SK-N-SH (cell line): ENCODE measurements at regions not wholly inside any gene's neighbourhood (a gene's known extent, or its start where the extent isn't known, plus 50 kb on each side); places are given as distances from the start of the nearest gene placed in this dataset.

Source experiments
- CHD2 ChIP-seq: fragments of 150-350 bp; IDR thresholded peaks from 2 replicates; pipeline ENCODE4 v1.6.1; 2018; ENCODE audit warnings: low read length; ENCODE audit not compliant: partially characterized antibody
- FOXJ3 ChIP-seq: sonication (generic); formaldehyde crosslinking; IDR thresholded peaks from 2 replicates; pipeline ENCODE4 v1.5.1; 2020; ENCODE audit warnings: mild to moderate bottlenecking, missing genetic modification reagents
- FOXM1 ChIP-seq: IDR thresholded peaks from 2 replicates; pipeline ENCODE4 v1.4.0; 2012; ENCODE audit warnings: low read depth, mild to moderate bottlenecking
- GABPA ChIP-seq: IDR thresholded peaks from 2 replicates; pipeline ENCODE4 v1.4.0; 2012; ENCODE audit warnings: low read depth, mild to moderate bottlenecking
- JUND ChIP-seq: IDR thresholded peaks from 2 replicates; pipeline ENCODE4 v1.4.0; 2012
- MEF2A ChIP-seq: IDR thresholded peaks from 2 replicates; pipeline ENCODE4 v1.4.0; 2012; ENCODE audit warnings: low read depth, borderline replicate concordance
- NFIC ChIP-seq: IDR thresholded peaks from 2 replicates; pipeline ENCODE4 v1.4.0; 2012; ENCODE audit warnings: borderline replicate concordance
- POLR2AphosphoS5 ChIP-seq: IDR thresholded peaks from 2 replicates; pipeline ENCODE4 v1.6.1; 2012; ENCODE audit warnings: low read depth, low read length
- RAD21 ChIP-seq: IDR thresholded peaks from 2 replicates; pipeline ENCODE4 v1.6.1; 2012; ENCODE audit warnings: mild to moderate bottlenecking, low read length
- SMC3 ChIP-seq: IDR thresholded peaks from 2 replicates; pipeline ENCODE4 v1.6.1; 2012; ENCODE audit warnings: low read depth, low read length, improper control_type of control experiment
- TAF1 ChIP-seq: IDR thresholded peaks from 2 replicates; pipeline ENCODE4 v1.6.1; 2012; ENCODE audit warnings: low read depth, mild to moderate bottlenecking, low read length, moderate library complexity, borderline replicate concordance
- TEAD4 ChIP-seq: IDR thresholded peaks from 2 replicates; pipeline ENCODE4 v1.4.0; 2012; ENCODE audit warnings: mild to moderate bottlenecking, borderline replicate concordance; ENCODE audit not compliant: insufficient read depth
- TF ChIP-seq, protein P1 (sequence below): fragments of 200-600 bp; sonication (generic); IDR thresholded peaks from 2 replicates; pipeline ENCODE4 v1.6.1; 2017; ENCODE audit warnings: antibody characterized with exemption, mild to moderate bottlenecking, moderate library complexity
- TF ChIP-seq, protein P2 (sequence below): IDR thresholded peaks from 2 replicates; pipeline ENCODE4 v1.4.0; 2012; ENCODE audit warnings: low read depth

DNA sequence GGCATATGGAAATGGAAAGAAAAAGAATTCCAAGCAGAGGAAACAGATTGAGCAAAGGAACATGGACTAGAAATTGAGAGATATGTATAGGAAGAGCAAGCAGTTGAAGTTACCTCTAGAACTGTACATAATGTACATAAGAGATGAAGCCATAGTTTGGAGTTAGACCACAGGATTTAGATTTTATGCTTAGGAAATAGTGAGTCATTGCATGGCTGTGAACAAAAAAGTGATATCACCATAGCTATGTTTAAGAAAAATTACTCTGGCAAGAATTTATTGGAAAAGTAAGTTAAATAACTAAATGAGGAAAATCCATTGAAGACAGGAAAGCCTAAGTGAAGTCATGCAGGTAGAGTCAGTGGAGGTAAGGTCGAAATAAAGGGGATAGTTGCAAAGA, 99.4 kb upstream of the GALNT5 start:
- TF ChIP-seq, protein P1, sequence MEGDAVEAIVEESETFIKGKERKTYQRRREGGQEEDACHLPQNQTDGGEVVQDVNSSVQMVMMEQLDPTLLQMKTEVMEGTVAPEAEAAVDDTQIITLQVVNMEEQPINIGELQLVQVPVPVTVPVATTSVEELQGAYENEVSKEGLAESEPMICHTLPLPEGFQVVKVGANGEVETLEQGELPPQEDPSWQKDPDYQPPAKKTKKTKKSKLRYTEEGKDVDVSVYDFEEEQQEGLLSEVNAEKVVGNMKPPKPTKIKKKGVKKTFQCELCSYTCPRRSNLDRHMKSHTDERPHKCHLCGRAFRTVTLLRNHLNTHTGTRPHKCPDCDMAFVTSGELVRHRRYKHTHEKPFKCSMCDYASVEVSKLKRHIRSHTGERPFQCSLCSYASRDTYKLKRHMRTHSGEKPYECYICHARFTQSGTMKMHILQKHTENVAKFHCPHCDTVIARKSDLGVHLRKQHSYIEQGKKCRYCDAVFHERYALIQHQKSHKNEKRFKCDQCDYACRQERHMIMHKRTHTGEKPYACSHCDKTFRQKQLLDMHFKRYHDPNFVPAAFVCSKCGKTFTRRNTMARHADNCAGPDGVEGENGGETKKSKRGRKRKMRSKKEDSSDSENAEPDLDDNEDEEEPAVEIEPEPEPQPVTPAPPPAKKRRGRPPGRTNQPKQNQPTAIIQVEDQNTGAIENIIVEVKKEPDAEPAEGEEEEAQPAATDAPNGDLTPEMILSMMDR = no peak
- no peak for TF ChIP-seq MEF2A
- no peak for TF ChIP-seq SMC3
- TF ChIP-seq TEAD4 = no peak
- TF ChIP-seq, protein P2, sequence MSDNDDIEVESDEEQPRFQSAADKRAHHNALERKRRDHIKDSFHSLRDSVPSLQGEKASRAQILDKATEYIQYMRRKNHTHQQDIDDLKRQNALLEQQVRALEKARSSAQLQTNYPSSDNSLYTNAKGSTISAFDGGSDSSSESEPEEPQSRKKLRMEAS = no peak
- no peak for TF ChIP-seq JUND
- no peak for TF ChIP-seq TAF1
- TF ChIP-seq NFIC = no peak
- TF ChIP-seq POLR2AphosphoS5 = no peak
- no peak for TF ChIP-seq GABPA
- TF ChIP-seq CHD2 = no peak
- TF ChIP-seq RAD21 = no peak
- no peak for TF ChIP-seq FOXM1
- no peak for TF ChIP-seq FOXJ3 (CRISPR knock-in tag)
